ENCODE measurements at regions not wholly inside any gene's neighbourhood (a gene's known extent, or its start where the extent isn't known, plus 50 kb on each side); places are given as distances from the start of the nearest gene placed in this dataset.

- WGBS, 2 experiments (ENCODE audit: extremely low coverage in 1 of 2, insufficient coverage in 1 of 2, insufficient read length in 1 of 2, insufficient replicate concordance in 2 of 2, low coverage in 1 of 2, low lambda C conversion rate in 2 of 2, missing lambda C conversion rate in 1 of 2) = 87% methylated on average over 3 of the region's 3 CpGs; no CpG with 5 or more reads in 1 of the 2 experiments
- no peak overlapping the region for H2BK12ac ChIP-seq (ENCODE audit: low read depth, low read length)
- no peak overlapping the region for H3K4me2 ChIP-seq (ENCODE audit: insufficient read depth in 1 of 2, low read depth in 2 of 2, low read length in 2 of 2)
- no peak overlapping the region for H3K23ac ChIP-seq (ENCODE audit: insufficient read length)
- H2AK5ac ChIP-seq (ENCODE audit: low read depth, low read length) = no peak overlapping the region
- POLR2A ChIA-PET (ENCODE audit: partially characterized antibody) = no interaction called here
- no peak overlapping the region for H2BK120ac ChIP-seq (replicated peaks; ENCODE audit: low read depth, low read length)
- DNase-seq (ENCODE audit: low read depth in 1 of 2, low spot score in 2 of 2) (no peak), FAIRE-seq (no peak)
- no peaks in the 10 kb centered on the region for H3K79me1 ChIP-seq (ENCODE audit: low read depth, low read length)
- no peak overlapping the region for H2BK20ac ChIP-seq (ENCODE audit: low read length)
- no peaks in the 10 kb centered on the region for H3K27me3 ChIP-seq (replicated peaks in 1 of 4; ENCODE audit: control insufficient read depth in 3 of 4, extremely low read depth in 1 of 4, insufficient read depth in 3 of 4, low read length in 3 of 4)
- no peak overlapping the region for H3K14ac ChIP-seq (ENCODE audit: insufficient read length)
- CTCF ChIA-PET (ENCODE audit: partially characterized antibody) = no interaction called here
- no peak overlapping the region for H3K9ac ChIP-seq (replicated peaks in 1 of 4; ENCODE audit: extremely low read depth in 1 of 4, low read depth in 3 of 4, low read length in 3 of 4)
- H3K56ac ChIP-seq (replicated peaks; ENCODE audit: insufficient read length, low read depth, low read length) = no peak overlapping the region
- H3K27ac ChIP-seq (ENCODE audit: low read depth, low read length) = no peak overlapping the region
- no peak overlapping the region for H3K4me3 ChIP-seq (ENCODE audit: extremely low read depth in 1 of 4, insufficient read depth in 2 of 4, low read depth in 3 of 4, low read length in 4 of 4)
- no peaks in the 10 kb centered on the region for H3K36me3 ChIP-seq (ENCODE audit: control insufficient read depth in 2 of 4, insufficient read depth in 4 of 4, low read length in 3 of 4)
- H4K8ac ChIP-seq (ENCODE audit: extremely low read depth, insufficient read depth, low read length) = no peak overlapping the region
- no peak overlapping the region for H4K91ac ChIP-seq (replicated peaks; ENCODE audit: insufficient read length, low read length)
- no peak overlapping the region; the same call in 1 of the 2 replicates for H2AFZ ChIP-seq (ENCODE audit: low read length)
- no peaks in the 10 kb centered on the region for H3K9me3 ChIP-seq (ENCODE audit: insufficient read depth in 2 of 2, low read depth in 1 of 2, low read length in 1 of 2)
- H3K23me2 ChIP-seq (ENCODE audit: low read depth, low read length) = no peaks in the 10 kb centered on the region
- H3K79me2 ChIP-seq (ENCODE audit: control insufficient read depth in 1 of 2, insufficient read depth in 2 of 2, low read length in 2 of 2) = no peaks in the 10 kb centered on the region
- no peak overlapping the region for H2BK15ac ChIP-seq (ENCODE audit: low read length)
- H4K20me1 ChIP-seq (replicated peaks in 1 of 2; ENCODE audit: control insufficient read depth in 1 of 2, insufficient read depth in 2 of 2, low read length in 2 of 2) = no peaks in the 10 kb centered on the region
- no peaks in the 10 kb centered on the region for H3K4me1 ChIP-seq (replicated peaks in 1 of 4; ENCODE audit: control insufficient read depth in 3 of 4, insufficient read depth in 4 of 4, low read length in 3 of 4)
- H3K4ac ChIP-seq (replicated peaks; ENCODE audit: insufficient read length, low read depth, low read length) = no peak overlapping the region
- H4K5ac ChIP-seq (ENCODE audit: insufficient read length, low read depth, low read length) = no peak overlapping the region
- no peak overlapping the region for H3K18ac ChIP-seq (ENCODE audit: extremely low read depth, low read length)
- no peak overlapping the region for H2BK5ac ChIP-seq (ENCODE audit: low read depth, low read length)
- no peak for TF ChIP-seq BCL11A (IDR thresholded peaks at IDR 0.05; ENCODE audit: low read depth in 2 of 2, low read length in 2 of 2)
- TF ChIP-seq SRF (IDR thresholded peaks at IDR 0.05; ENCODE audit: low read depth, low read length) = no peak
- TF ChIP-seq SAP30 (IDR thresholded peaks at IDR 0.05; ENCODE audit: insufficient read depth, insufficient replicate concordance, low read length) = no peak
- no peak for TF ChIP-seq PHF8 (conservative IDR thresholded peaks at IDR 0.05; ENCODE audit: low read depth, low read length)
- TF ChIP-seq NRF1 (IDR thresholded peaks at IDR 0.05; ENCODE audit: low read depth, low read length) = no peak
- TF ChIP-seq RBBP5 (IDR thresholded peaks at IDR 0.05; ENCODE audit: borderline replicate concordance, low read depth, low read length) = no peak
- TF ChIP-seq SIX5 (IDR thresholded peaks at IDR 0.05; ENCODE audit: low read depth, low read length) = no peak
- TF ChIP-seq TCF12 (IDR thresholded peaks at IDR 0.05; ENCODE audit: low read depth, low read length) = no peak
- TF ChIP-seq GTF2F1 (IDR thresholded peaks at IDR 0.05; ENCODE audit: borderline replicate concordance, low read depth, low read length) = no peak
- TF ChIP-seq CHD2 (IDR thresholded peaks at IDR 0.05; ENCODE audit: low read length) = no peak
- no peak for TF ChIP-seq POU5F1 (IDR thresholded peaks at IDR 0.05; ENCODE audit: low read depth, low read length)
- no peak for TF ChIP-seq KDM5A (IDR thresholded peaks at IDR 0.05; ENCODE audit: low read length)
These were observed 1128.6 kb upstream of the CDH2 start for GRCh38 chr18:29305516-29305915.
